ENCODE measurements at regions not wholly inside any gene's neighbourhood (a gene's known extent, or its start where the extent isn't known, plus 50 kb on each side); places are given as distances from the start of the nearest gene placed in this dataset.

GRCh38 chr10:83555264-83555663 is 584.0 kb upstream of the GHITM start:
- TF ChIP-seq CTCF (IDR thresholded peaks at IDR 0.05) = no peak
- TF ChIP-seq POLR2A (IDR thresholded peaks at IDR 0.05) = no peak
